ENCODE measurements at regions not wholly inside any gene's neighbourhood (a gene's known extent, or its start where the extent isn't known, plus 50 kb on each side); places are given as distances from the start of the nearest gene placed in this dataset.

GRCh38 chr12:92543359-92543758 lies 159.4 kb upstream of the PLEKHG7 start:
- TF ChIP-seq CTCF (IDR thresholded peaks at IDR 0.05): no peak
- peak in 1 of 2 donors; percentile 20 for TF ChIP-seq POLR2A (IDR thresholded peaks at IDR 0.05)

Data from thyroid gland (tissue), 4 donors.